Colon (tissue), 2 donors: ENCODE measurements at regions not wholly inside any gene's neighbourhood (a gene's known extent, or its start where the extent isn't known, plus 50 kb on each side); places are given as distances from the start of the nearest gene placed in this dataset.

ENCODE experiments used
- FAIRE-seq: peaks from 2 replicates; lab custom pipeline; 2012; peaks lifted over from hg19 to GRCh38; lab: Jason Lieb, UNC
- donor health status: control.
- donor health status: control.

DNA sequence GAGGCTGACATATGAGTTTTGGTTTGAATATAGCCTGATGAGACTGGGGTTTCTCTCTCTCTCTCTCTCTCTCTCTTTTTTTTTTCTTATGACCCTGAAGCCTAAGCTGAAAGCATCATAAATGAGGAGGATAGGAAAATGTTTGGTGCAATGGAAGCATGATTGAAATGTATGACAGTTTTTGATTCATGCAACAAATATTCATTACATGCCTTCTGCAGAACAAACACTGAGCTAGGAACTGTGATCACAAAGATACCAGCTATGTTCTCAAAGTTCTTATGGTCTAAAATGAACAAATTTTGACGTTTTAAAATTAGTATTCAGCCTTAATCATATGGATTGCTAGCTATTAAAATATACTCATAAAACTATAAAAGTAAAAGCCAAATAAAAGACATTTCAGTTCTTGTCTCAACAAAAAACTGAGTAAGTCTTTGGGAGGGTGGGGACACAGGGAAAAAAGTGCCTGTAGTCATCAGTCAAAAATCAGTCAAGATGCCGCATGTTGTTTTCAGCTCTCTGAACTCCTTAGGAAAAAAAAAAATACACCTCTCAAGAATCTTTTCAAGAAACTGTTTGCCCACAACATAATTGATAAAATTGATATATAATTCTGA lies 57.2 kb downstream of the NKX6-1 start:
- no peak for FAIRE-seq

DNA sequence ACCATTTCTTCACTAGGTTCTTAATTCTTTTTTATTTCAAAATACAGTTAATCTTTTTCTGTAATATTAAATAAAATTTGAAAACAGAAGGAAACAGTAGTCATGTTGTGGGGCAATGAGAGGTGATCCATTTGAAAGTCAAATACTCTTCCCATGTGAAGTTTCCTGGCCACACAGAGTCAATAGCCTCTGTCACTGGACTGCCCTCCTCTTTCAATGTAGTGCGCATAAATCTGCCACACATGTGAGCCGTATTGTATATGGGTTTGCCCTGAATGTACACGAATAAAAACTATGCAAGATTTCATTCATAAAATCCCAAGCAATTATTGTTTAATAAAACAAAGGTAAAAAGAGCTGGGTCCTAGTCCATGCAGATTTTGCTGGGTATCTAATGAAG lies 59.1 kb downstream of the NKX6-1 start:
- no peak for FAIRE-seq

DNA sequence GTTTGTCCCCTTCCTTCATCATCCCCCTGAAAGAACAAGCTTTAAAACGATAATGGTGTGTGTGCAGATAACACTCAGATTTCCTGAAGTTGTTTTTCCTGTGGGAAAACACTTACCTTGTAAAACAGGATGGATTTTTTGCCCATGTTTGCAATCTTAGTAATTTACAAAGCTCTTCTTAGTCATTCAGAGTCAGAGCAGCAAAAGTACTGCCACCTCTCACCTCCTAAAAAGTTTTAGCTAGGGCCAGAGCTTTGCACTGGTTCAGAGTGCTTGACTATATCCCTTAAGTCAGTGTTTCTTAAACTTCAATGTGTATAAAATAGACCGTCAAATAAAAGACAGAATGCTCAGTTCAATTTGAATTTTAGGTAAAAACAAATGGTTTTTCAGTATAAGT lies 62.3 kb downstream of the NKX6-1 start:
- FAIRE-seq, result no peak

GRCh38 chr4:84434344-84434743 lies 64.7 kb downstream of the NKX6-1 start:
- no peak for FAIRE-seq

GRCh38 chr4:84433633-84434222 lies 65.4 kb downstream of the NKX6-1 start:
- no peak for FAIRE-seq

DNA sequence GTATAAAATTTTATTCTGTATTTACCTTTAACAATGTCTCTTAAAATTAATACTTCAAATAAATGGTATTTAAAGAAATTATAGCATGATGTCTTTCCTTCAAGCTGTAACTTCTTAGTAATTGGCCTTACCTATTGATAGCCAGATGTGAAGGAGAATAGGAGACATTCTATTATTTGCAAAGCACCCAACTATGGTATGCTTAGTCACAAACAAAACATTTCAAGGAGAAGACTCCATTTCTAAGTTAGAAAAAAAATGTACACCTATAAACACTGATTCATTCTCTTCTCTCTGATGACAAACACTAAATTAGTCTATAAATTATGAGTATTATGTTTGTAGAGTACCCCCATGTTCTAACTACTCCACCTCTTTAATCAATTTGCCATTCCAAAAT lies 66.4 kb downstream of the NKX6-1 start:
- FAIRE-seq, result no peak

DNA sequence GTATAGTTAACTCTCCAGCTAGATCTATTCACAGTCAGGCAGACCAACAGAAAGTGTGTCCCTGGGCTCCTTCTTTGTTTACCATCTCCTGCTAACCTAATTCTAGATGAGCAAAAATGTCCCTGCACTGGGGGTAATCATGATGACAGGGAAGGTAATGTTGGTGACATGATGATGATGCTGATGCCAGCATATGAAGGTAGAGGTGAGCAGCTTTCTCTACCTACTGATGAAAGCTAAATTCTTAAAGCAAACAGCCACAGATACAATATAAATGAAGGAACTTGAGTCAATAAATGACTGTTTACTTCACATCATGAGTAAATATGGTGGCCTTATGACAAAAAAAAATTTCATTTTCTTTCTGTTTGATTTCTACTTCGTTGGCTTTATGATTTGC lies 78.5 kb downstream of the NKX6-1 start:
- FAIRE-seq, result no peak

DNA sequence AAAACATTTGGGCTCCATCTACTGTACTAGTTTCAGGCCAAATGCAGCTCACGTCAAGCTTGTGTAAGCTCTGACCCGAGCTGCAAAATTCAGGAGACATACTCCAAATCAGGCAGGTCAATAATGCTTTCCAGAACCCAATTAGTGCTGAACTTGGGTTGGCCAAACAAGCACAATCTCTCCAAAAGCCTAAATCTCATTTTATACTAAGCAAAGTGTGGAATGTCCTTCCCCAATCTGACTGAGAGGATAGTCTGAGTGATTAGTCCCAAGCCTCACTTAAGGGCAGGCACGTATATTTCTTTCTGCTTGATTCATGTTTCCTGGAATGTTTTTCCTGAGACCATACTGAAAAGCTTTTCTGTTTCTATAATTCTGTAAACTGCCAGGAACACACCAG lies 79.9 kb downstream of the NKX6-1 start:
- no peak for FAIRE-seq

DNA sequence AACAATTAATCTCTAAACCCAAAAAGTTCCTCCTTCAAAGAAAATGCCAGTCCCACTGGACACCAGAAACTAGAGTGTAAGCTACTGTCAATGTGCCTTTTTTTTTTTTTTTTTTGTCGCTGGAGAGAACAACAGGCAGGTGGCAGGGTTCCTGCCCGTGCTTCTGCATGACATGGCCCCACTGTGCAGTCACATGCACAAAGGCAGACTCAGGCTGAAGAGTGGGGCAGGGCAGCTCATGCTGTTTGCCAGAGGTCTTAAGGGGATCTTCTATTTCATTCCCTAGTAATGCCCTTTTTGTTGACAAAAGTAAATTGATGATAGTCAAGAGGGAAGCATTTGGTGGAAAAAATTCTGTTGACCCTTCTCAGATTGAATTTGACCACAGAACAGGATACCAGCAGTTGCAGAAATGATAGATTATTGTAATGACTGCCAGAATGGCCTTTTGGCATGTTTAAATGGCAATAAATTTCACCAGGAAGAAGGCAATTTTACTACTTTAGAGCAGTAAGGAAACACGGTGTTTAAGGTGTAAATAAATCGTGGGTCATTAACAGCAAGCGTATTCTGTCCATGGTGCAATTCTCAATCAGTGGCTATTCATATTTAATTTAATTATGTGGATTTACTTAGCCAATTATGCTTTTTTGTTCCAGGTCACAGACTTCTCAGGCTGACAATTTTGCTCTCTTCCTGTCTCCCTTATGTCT lies 80.9 kb downstream of the NKX6-1 start:
- FAIRE-seq, result no peak

- no peak for FAIRE-seq
These were observed 85.1 kb downstream of the NKX6-1 start for GRCh38 chr4:84413976-84414375.

DNA sequence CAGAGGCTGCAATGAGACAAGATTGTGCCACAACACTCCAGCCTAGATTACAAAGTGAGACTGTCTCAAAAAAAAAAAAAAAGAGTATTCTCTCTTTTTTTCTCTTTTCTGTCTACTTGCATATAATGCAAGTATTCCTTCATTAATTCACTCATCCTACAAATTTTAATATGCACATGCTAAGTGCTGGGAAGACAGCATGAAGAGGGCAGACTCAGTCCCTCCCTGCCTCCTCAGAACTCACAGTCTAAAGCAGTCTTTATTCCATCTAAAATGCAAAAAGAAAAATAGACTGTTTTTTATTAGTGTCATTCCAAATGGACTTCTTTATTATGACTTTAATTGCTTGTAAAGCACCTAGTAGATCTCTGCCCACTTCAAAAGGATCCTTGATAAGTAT lies 85.6 kb downstream of the NKX6-1 start:
- FAIRE-seq, result no peak

DNA sequence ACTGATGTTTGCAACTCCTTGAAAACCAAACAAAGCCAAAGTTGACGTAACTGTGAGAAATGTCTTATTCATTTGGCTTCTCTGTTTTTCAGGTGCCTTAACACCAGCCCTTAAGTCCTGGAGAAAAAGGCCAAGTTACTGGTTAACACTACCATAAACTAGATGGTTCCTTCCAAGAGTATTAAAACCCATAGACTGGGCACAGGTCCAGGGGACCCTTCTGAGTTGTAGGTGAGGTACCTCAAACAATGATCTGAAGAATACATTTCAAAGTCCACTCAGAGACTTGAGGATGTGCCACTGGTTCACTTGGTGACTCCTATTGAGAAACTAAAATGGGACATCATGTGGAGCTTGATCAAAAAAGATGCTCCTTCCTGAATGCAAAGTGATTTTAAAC lies 87.0 kb downstream of the NKX6-1 start:
- FAIRE-seq, result no peak

GRCh38 chr4:84407554-84408407 lies 91.3 kb downstream of the NKX6-1 start:
- FAIRE-seq, result no peak

DNA sequence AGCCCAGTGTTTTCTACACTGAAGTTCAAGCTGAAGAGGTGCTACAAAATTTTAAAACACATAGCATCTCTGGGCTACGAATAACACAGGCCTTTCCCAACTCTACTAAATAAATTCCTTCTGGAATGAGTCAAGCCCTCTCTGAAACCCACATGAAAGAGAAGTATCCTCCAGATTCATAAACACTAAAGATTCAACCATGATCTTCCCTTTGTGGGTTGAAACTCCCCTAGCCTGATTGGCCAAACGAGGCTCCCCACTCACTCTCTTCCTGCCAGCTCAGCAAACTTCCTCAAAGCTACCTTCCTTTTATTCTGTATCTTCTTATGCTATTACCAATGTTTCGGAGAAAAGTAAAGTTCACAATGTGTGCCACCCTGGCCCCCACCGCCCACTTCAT lies 95.4 kb downstream of the NKX6-1 start:
- no peak for FAIRE-seq

- FAIRE-seq, result no peak
These were observed 97.3 kb downstream of the NKX6-1 start for GRCh38 chr4:84401701-84402306.

GRCh38 chr4:84394386-84394785 lies 104.7 kb downstream of the NKX6-1 start:
- FAIRE-seq, result no peak

DNA sequence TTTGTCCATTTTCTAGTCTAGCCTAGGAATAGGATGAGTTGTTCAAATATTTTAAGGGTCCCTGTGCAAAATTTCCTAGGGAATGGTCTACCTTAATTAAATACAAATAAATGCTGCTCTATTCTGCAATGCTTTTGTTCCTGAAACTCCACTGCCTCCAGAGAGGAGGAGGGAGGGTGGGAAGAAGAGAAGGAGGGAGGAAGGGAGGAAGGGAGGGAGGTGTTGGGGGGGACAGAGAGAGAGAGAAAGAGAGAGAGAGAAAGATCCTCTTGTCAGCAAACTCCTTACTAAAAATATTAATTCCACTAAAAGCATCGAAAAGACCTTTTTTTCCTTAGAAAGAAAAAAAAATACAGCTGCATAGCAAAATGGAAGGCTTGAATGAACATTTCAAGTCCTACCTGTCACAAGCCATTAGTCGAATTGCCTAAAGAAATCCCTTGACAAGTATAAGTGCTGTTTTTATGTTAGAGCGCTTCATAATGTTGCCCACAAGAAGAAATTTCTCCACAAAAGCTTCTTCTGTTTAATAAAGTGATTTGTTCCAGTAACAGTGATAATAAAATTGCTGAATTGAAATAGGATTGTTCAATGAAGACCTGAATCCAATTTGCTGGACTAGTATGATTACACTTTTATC lies 106.0 kb downstream of the NKX6-1 start:
- FAIRE-seq, result no peak

GRCh38 chr4:84389406-84389805 lies 109.7 kb downstream of the NKX6-1 start:
- FAIRE-seq, result no peak

DNA sequence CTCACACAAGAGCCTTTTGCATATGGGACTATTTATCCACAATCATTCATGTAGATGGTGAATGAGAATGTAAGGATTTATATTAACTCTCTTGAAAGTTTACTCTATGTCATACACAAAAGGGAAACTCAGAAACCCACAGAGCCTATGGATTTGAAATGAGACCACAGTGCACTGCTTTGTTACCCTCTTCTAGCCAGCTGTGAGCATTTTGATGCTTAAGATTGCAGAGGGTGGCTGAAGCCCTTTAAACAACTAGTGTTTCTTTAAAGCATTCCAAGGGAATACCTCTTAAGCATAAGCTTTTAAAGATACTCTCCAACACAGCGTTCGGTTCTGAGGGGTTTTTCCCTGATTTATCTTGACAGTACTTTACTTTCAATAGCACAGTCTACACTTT lies 113.9 kb downstream of the NKX6-1 start:
- FAIRE-seq, result no peak

DNA sequence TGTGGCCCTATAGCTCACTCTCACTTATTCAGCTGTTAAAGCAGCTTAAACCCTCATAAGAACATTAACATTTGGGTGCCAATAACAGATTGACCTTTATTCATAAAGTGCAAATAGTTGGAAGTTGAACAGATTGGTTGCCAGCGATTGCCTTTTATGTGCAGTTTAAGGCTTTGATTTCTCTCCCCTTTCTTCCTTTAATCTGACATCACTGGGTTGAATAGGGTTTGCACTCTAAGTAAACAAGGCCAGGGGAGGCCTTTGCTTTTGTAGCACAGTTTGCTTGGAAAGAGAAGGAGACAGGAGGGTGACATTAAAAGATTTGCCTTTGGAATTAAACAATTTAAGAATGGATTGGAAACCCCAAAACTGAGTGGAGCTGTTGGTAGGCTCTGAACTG lies 114.3 kb downstream of the NKX6-1 start:
- no peak for FAIRE-seq

GRCh38 chr4:84381759-84382158 lies 117.3 kb downstream of the NKX6-1 start:
- FAIRE-seq, result no peak
